GM12878 (cell line): ENCODE measurements at regions not wholly inside any gene's neighbourhood (a gene's known extent, or its start where the extent isn't known, plus 50 kb on each side); places are given as distances from the start of the nearest gene placed in this dataset.

Experiments used
- ATAC-seq: fragments of 200-7000 bp; cut with Tn5 transposase; 3 replicates; pipeline ENCODE4 v1.9.1; 2020; ENCODE audit warnings: mild to moderate bottlenecking, moderate library complexity
- BruUV-seq: library from RNA; stranded (reverse); fragments of 400-500 nt; replicated peaks from 2 replicates; lab custom pipeline; 2021; lab: Mats Ljungman, UMichigan
- CTCF ChIA-PET: fragments of 300-600 bp; sonication (Branson Sonifier 250); formaldehyde crosslinking; extraction: SDS; loops from one replicate; lab custom pipeline; 2021; ENCODE audit warnings: inconsistent platforms; lab: Yijun Ruan, JAX
- POLR2A ChIA-PET: fragments of 350-600 bp; formaldehyde crosslinking; extraction: SDS; loops from one replicate; lab custom pipeline; 2021; ENCODE audit warnings: inconsistent platforms; lab: Charles Lee
- RAD21 ChIA-PET: fragments of 300-600 bp; sonication (Branson Sonifier 250); formaldehyde crosslinking; loops from one replicate; lab custom pipeline; 2023; ENCODE audit warnings: antibody characterized with exemption; ENCODE audit not compliant: unreplicated experiment; lab: Charles Lee
- SMC1A ChIA-PET: fragments of 300-600 bp; sonication (Branson Sonifier 250); formaldehyde crosslinking; loops from one replicate; lab custom pipeline; 2023; ENCODE audit not compliant: unreplicated experiment, uncharacterized antibody; lab: Charles Lee
- DNase-seq: peaks from one replicate; pipeline ENCODE4 v3.0.0-alpha.2; 2011; ENCODE audit warnings: low read depth, low spot score
- FAIRE-seq: peaks from 3 replicates; lab custom pipeline; 2011; peaks lifted over from hg19 to GRCh38; lab: Jason Lieb, UNC
- H2AFZ ChIP-seq: 2 replicates; pipeline ENCODE4 v1.6.0; 2011; ENCODE audit warnings: low read depth, low read length, control low read depth; ENCODE audit not compliant: control insufficient read depth
- H3K27ac ChIP-seq: 2 replicates; pipeline ENCODE4 v1.5.1; 2011; ENCODE audit warnings: control low read depth; ENCODE audit not compliant: control insufficient read depth, insufficient read depth
- H3K27me3 ChIP-seq, 2 experiments: replicated peaks in 1 of 2; 2 replicates each; pipeline versions ENCODE4 v1.6.0 to v1.6.1; 2011; ENCODE audit warnings: low read length in 1 of 2; ENCODE audit not compliant: control insufficient read depth in 2 of 2, insufficient read depth in 2 of 2
- H3K36me3 ChIP-seq, 2 experiments: 2 replicates each; pipeline ENCODE4 v1.5.1; 2011; ENCODE audit warnings: low read length in 1 of 2; ENCODE audit not compliant: control insufficient read depth in 2 of 2, insufficient read depth in 2 of 2
- H3K4me1 ChIP-seq: 2 replicates; pipeline ENCODE4 v1.6.1; 2011; ENCODE audit warnings: mild to moderate bottlenecking, low read length, moderate library complexity, mixed read lengths; ENCODE audit not compliant: control insufficient read depth, insufficient read depth
- H3K4me2 ChIP-seq: 2 replicates; pipeline ENCODE4 v1.6.0; 2011; ENCODE audit warnings: control low read depth; ENCODE audit not compliant: control insufficient read depth, insufficient read depth
- H3K4me3 ChIP-seq: fragments of 200-600 bp; sonication (generic); 2 replicates; pipeline ENCODE4 v1.5.1; 2016
- H3K79me2 ChIP-seq: 2 replicates; pipeline ENCODE4 v1.6.0; 2011; ENCODE audit warnings: low read length; ENCODE audit not compliant: control insufficient read depth, insufficient read depth
- H3K9ac ChIP-seq: 2 replicates; pipeline ENCODE4 v1.8.0; 2011; ENCODE audit warnings: low read length, control low read depth, mixed read lengths; ENCODE audit not compliant: control insufficient read depth, insufficient read depth
- H3K9me3 ChIP-seq: replicated peaks from 3 replicates; pipeline ENCODE4 v1.5.1; 2011; ENCODE audit warnings: mild to moderate bottlenecking, low read length; ENCODE audit not compliant: control insufficient read depth, insufficient read depth
- H4K20me1 ChIP-seq: 2 replicates; pipeline ENCODE4 v1.6.0; 2011; ENCODE audit not compliant: control insufficient read depth, insufficient read depth
- BACH1 ChIP-seq: fragments of 450-650 bp; IDR thresholded peaks from 2 replicates; pipeline ENCODE4 v1.6.1; 2017; ENCODE audit warnings: mild to moderate bottlenecking, borderline replicate concordance
- BHLHE40 ChIP-seq, 2 experiments: fragments of 450-650 bp in 1 of 2; IDR thresholded peaks; 2 replicates each; pipeline ENCODE4 v1.6.1; 2011 to 2017; ENCODE audit warnings: low read depth in 2 of 2, borderline replicate concordance in 1 of 2, improper control_type of control experiment in 1 of 2, low read length in 1 of 2, mild to moderate bottlenecking in 1 of 2
- NR2F1 ChIP-seq: fragments of 450-650 bp; conservative IDR thresholded peaks from 2 replicates; pipeline ENCODE4 v1.6.1; 2017; ENCODE audit warnings: mild to moderate bottlenecking
- POLR2AphosphoS5 ChIP-seq: IDR thresholded peaks from 2 replicates; pipeline ENCODE4 v1.6.1; 2011; ENCODE audit warnings: mild to moderate bottlenecking, low read length, inconsistent platforms
- RAD21 ChIP-seq: IDR thresholded peaks from 2 replicates; pipeline ENCODE4 v1.6.1; 2011; ENCODE audit warnings: mild to moderate bottlenecking, low read depth, low read length, moderate library complexity; ENCODE audit not compliant: insufficient read depth
- SMC3 ChIP-seq: IDR thresholded peaks from 2 replicates; pipeline ENCODE4 v1.6.1; 2011; ENCODE audit warnings: low read length, improper control_type of control experiment, borderline replicate concordance
- YY1 ChIP-seq: IDR thresholded peaks from 2 replicates; pipeline ENCODE4 v1.6.1; 2011; ENCODE audit warnings: low read depth, mild to moderate bottlenecking, low read length
- WGBS: methylation state at CpG from one replicate; pipeline ENCODE4 v1.1.6; 2016; ENCODE audit warnings: low lambda C conversion rate; ENCODE audit not compliant: insufficient replicate concordance, insufficient coverage; ENCODE audit errors: missing lambda C conversion rate; 5-methylcytosine and 5-hydroxymethylcytosine counted together
- in situ Hi-C: fragments of 300-500 bp; cut with MboI; formaldehyde crosslinking; loops from 9 replicates; pipeline ENCODE4 v1.14.3; 2018; ENCODE audit warnings: mixed read lengths
- intact Hi-C: fragments of 100-400 bp; cut with micrococcal nuclease; formaldehyde crosslinking; loops from one replicate; pipeline ENCODE4 v1.14.2; 2022; ENCODE audit not compliant: unreplicated experiment
- TF ChIP-seq, protein P1 (sequence below), 3 experiments: IDR thresholded peaks in 2 of 3; conservative IDR thresholded peaks in 1 of 3; 2 replicates each; pipeline ENCODE4 v1.5.1; 2011; ENCODE audit warnings: low read depth in 3 of 3, low read length in 3 of 3, mild to moderate bottlenecking in 3 of 3, control low read depth in 2 of 3, moderate library complexity in 2 of 3, inconsistent platforms in 1 of 3, mixed read lengths in 1 of 3; ENCODE audit not compliant: control insufficient read depth in 2 of 3, insufficient read depth in 1 of 3; ENCODE audit errors: extremely low read depth in 1 of 3

DNA sequence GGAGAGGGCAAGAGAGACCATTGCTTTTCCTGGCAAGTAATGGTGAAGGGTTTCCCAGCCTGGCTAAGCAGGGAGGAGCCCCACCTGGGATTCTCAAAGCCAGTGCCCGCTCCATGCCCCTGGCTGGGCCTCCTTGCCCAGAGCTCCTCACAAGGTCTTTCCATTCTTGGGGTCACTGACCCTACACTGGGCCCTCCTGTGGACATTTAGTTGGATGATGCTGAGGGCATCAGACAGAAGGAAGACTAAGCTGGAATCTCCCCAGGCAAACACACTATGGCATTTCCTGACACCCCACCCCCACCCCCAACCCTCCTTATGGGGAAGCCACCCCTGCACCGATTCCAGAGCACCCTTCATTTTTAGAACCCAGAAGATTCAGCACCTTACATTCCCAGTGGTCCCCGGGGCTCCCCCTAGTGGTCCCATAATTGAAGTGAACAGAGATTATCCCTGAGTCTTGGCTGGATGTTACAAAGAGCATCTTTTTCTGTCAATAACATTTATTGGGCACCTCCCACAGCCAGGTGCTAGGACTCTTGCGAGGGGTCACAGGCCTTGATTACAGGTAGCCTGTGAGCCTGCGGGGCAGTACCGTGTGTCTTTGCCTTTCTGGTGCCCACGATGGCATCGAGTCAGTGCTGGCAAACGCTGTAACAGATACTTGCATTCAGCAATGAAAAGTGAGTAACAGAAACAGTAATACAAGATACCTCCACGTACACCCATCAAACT is 548.5 kb downstream of the BUD13 start:
- ChIA-PET SMC1A (interaction anchor here (1.2 kb wide), 1 partner anchor 900 kb away, joined by 3 read pairs; no protein-coding TSS in a partner anchor), RAD21 (no interaction called here), CTCF (interaction anchor here (1.0 to 1.7 kb wide), 7 partner anchors 9 to 900 kb away, joined by 3 to 4 read pairs (median 4); no protein-coding TSS in a partner anchor), POLR2A (no interaction called here)
- Histone ChIP-seq H3K9me3 (no peaks in the 10 kb centered on the region), H3K27ac (no peak overlapping the region), H4K20me1 (no peaks in the 10 kb centered on the region), H3K79me2 (no peaks in the 10 kb centered on the region), H2AFZ (no peak overlapping the region), H3K4me1 (no peaks in the 10 kb centered on the region), H3K4me2 (no peak overlapping the region), H3K9ac (no peak overlapping the region), H3K27me3 (no peaks in the 10 kb centered on the region), H3K4me3 (no peak overlapping the region), H3K36me3 (no peaks in the 10 kb centered on the region)
- TF ChIP-seq NR2F1 (0 out of 2 replicates have a peak, but pooled peaks have one; percentile 27), SMC3 (peak; percentile 82), BACH1 (no peak), RAD21 (peak; percentile 81), YY1 (0 out of 2 replicates have a peak, but pooled peaks have one; percentile 32), POLR2AphosphoS5 (no peak), BHLHE40 (IDR thresholded peaks at IDR 0.05; ENCODE audit: borderline replicate concordance in 1 of 2, low read depth in 2 of 2, low read length in 1 of 2) (0 out of 4 replicates have a peak, but pooled peaks of 1 of the 2 experiments have one; percentile 8)
- TF ChIP-seq, protein P1, sequence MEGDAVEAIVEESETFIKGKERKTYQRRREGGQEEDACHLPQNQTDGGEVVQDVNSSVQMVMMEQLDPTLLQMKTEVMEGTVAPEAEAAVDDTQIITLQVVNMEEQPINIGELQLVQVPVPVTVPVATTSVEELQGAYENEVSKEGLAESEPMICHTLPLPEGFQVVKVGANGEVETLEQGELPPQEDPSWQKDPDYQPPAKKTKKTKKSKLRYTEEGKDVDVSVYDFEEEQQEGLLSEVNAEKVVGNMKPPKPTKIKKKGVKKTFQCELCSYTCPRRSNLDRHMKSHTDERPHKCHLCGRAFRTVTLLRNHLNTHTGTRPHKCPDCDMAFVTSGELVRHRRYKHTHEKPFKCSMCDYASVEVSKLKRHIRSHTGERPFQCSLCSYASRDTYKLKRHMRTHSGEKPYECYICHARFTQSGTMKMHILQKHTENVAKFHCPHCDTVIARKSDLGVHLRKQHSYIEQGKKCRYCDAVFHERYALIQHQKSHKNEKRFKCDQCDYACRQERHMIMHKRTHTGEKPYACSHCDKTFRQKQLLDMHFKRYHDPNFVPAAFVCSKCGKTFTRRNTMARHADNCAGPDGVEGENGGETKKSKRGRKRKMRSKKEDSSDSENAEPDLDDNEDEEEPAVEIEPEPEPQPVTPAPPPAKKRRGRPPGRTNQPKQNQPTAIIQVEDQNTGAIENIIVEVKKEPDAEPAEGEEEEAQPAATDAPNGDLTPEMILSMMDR (IDR thresholded peaks at IDR 0.05 in 2 of 3, conservative IDR thresholded peaks at IDR 0.05 in 1 of 3; ENCODE audit: control insufficient read depth in 2 of 3, extremely low read depth in 1 of 3, insufficient read depth in 1 of 3, low read depth in 3 of 3, low read length in 3 of 3) = peak; percentile 70 to 78 (median 76)
- DNase-seq = no peak
- no TSS peak for BruUV-seq
- 22% methylated on average over 10 of the region's 10 CpGs for WGBS
- intact Hi-C loops (loop anchor here (1.0 to 5.0 kb wide), 3 partner anchors 234 to 887 kb away; no protein-coding TSS in a partner anchor), in situ Hi-C loops (no loop called here)
- no peak for FAIRE-seq
- ATAC-seq = peak; percentile 92
